Ishikawa (cell line): ENCODE measurements at regions not wholly inside any gene's neighbourhood (a gene's known extent, or its start where the extent isn't known, plus 50 kb on each side); places are given as distances from the start of the nearest gene placed in this dataset.

Experiments
- CEBPB ChIP-seq: IDR thresholded peaks from 2 replicates; pipeline ENCODE4 v1.6.1; 2012
- MAX ChIP-seq: IDR thresholded peaks from 2 replicates; pipeline ENCODE4 v1.6.1; 2012
- NFIC ChIP-seq: IDR thresholded peaks from 2 replicates; pipeline ENCODE4 v1.6.1; 2012
- REST ChIP-seq: IDR thresholded peaks from 2 replicates; pipeline ENCODE4 v1.6.1; 2012; ENCODE audit warnings: low read depth, mild to moderate bottlenecking

- TF ChIP-seq REST (no peak), MAX (no peak), CEBPB (no peak), NFIC (no peak)
Observed at GRCh38 chr3:107212618-107213017, 164.6 kb upstream of the CCDC54 start.
